H1 (cell line): ENCODE measurements at regions not wholly inside any gene's neighbourhood (a gene's known extent, or its start where the extent isn't known, plus 50 kb on each side); places are given as distances from the start of the nearest gene placed in this dataset.

Experiments used
- CTCF ChIA-PET: fragments of 300-600 bp; sonication (Branson Sonifier 250); formaldehyde crosslinking; loops from one replicate; lab custom pipeline; 2021; ENCODE audit not compliant: partially characterized antibody; lab: Charles Lee
- POLR2A ChIA-PET: fragments of 300-600 bp; sonication (Branson Sonifier 250); formaldehyde crosslinking; loops from one replicate; lab custom pipeline; 2021; ENCODE audit warnings: inconsistent platforms; ENCODE audit not compliant: partially characterized antibody; lab: Charles Lee
- DNase-seq, 2 experiments: peaks; one replicate each; pipeline versions ENCODE4 v3.0.0 to v3.0.0-alpha.2; 2010 to 2022; ENCODE audit warnings: low spot score in 2 of 2, low read depth in 1 of 2, mixed read lengths in 1 of 2
- FAIRE-seq: peaks from 2 replicates; lab custom pipeline; 2011; peaks lifted over from hg19 to GRCh38; lab: Jason Lieb, UNC
- H2AFZ ChIP-seq: 2 replicates; pipeline ENCODE4 v1.8.1; 2012; ENCODE audit warnings: low read length, inconsistent platforms
- H2AK5ac ChIP-seq: 2 replicates; pipeline ENCODE4 v1.6.1; 2013; ENCODE audit warnings: low read depth, low read length
- H2BK120ac ChIP-seq: replicated peaks from 2 replicates; pipeline ENCODE3; 2013; ENCODE audit warnings: low read depth, low read length, inconsistent platforms
- H2BK12ac ChIP-seq: 2 replicates; pipeline ENCODE4 v1.6.1; 2013; ENCODE audit warnings: low read depth, low read length
- H2BK15ac ChIP-seq: 2 replicates; pipeline ENCODE4 v1.6.1; 2013; ENCODE audit warnings: low read length
- H2BK20ac ChIP-seq: 2 replicates; pipeline ENCODE4 v1.6.1; 2013; ENCODE audit warnings: low read length
- H2BK5ac ChIP-seq: 2 replicates; pipeline ENCODE4 v1.6.1; 2013; ENCODE audit warnings: low read depth, low read length
- H3K14ac ChIP-seq: 2 replicates; pipeline ENCODE4 v1.6.1; 2013; ENCODE audit warnings: inconsistent platforms; ENCODE audit not compliant: insufficient read length
- H3K18ac ChIP-seq: 2 replicates; pipeline ENCODE4 v1.6.1; 2013; ENCODE audit warnings: low read length; ENCODE audit errors: extremely low read depth
- H3K23ac ChIP-seq: 2 replicates; pipeline ENCODE4 v1.6.1; 2013; ENCODE audit warnings: inconsistent platforms; ENCODE audit not compliant: insufficient read length
- H3K23me2 ChIP-seq: 2 replicates; pipeline ENCODE4 v1.6.1; 2013; ENCODE audit warnings: low read depth, low read length
- H3K27ac ChIP-seq: 2 replicates; pipeline ENCODE4 v1.6.1; 2011; ENCODE audit warnings: low read depth, low read length, inconsistent platforms
- H3K27me3 ChIP-seq, 4 experiments: replicated peaks in 1 of 4; 1 replicate in 1 of 4; 2 replicates in 3 of 4; pipeline versions ENCODE4 v1.6.1 to v1.8.1; 2011 to 2013; ENCODE audit warnings: low read length in 3 of 4, mild to moderate bottlenecking in 3 of 4, inconsistent platforms in 2 of 4, mixed read lengths in 2 of 4, moderate library complexity in 1 of 4; ENCODE audit not compliant: control insufficient read depth in 3 of 4, insufficient read depth in 3 of 4; ENCODE audit errors: extremely low read depth in 1 of 4
- H3K36me3 ChIP-seq, 4 experiments: 2 replicates each; pipeline versions ENCODE4 v1.6.1 to v1.8.1; 2011 to 2013; ENCODE audit warnings: mild to moderate bottlenecking in 4 of 4, low read length in 3 of 4, moderate library complexity in 2 of 4, control low read depth in 1 of 4, inconsistent platforms in 1 of 4; ENCODE audit not compliant: insufficient read depth in 4 of 4, control insufficient read depth in 2 of 4
- H3K4ac ChIP-seq: replicated peaks from 2 replicates; pipeline ENCODE3; 2013; ENCODE audit warnings: low read length, low read depth, mixed read lengths, inconsistent platforms; ENCODE audit not compliant: insufficient read length
- H3K4me1 ChIP-seq, 4 experiments: replicated peaks in 1 of 4; 1 replicate in 1 of 4; 2 replicates in 3 of 4; pipeline versions ENCODE4 v1.6.1 to v1.8.1; 2011 to 2013; ENCODE audit warnings: low read length in 3 of 4, inconsistent platforms in 2 of 4, mixed read lengths in 1 of 4; ENCODE audit not compliant: insufficient read depth in 4 of 4, control insufficient read depth in 3 of 4
- H3K4me2 ChIP-seq, 2 experiments: 2 replicates each; pipeline versions ENCODE4 v1.6.1 to v1.8.1; 2011 to 2013; ENCODE audit warnings: low read depth in 2 of 2, low read length in 2 of 2, control low read depth in 1 of 2, inconsistent platforms in 1 of 2, mild to moderate bottlenecking in 1 of 2; ENCODE audit not compliant: insufficient read depth in 1 of 2
- H3K4me3 ChIP-seq, 4 experiments: fragments of 200-600, 300-600 bp in 1 of 4; sonication (generic), shearing (Covaris generic), sonication (Bioruptor Twin) in 1 of 4; 2 replicates each; pipeline versions ENCODE4 v1.5.1 to v1.8.1; 2011 to 2016; ENCODE audit warnings: low read length in 4 of 4, low read depth in 3 of 4, control low read depth in 2 of 4, inconsistent platforms in 2 of 4, mild to moderate bottlenecking in 2 of 4, mixed read lengths in 1 of 4, moderate library complexity in 1 of 4; ENCODE audit not compliant: insufficient read depth in 2 of 4; ENCODE audit errors: extremely low read depth in 1 of 4
- H3K56ac ChIP-seq: replicated peaks from 2 replicates; pipeline ENCODE3; 2013; ENCODE audit warnings: low read depth, mild to moderate bottlenecking, mixed read lengths, low read length, inconsistent platforms; ENCODE audit not compliant: insufficient read length
- H3K79me1 ChIP-seq: 2 replicates; pipeline ENCODE4 v1.6.1; 2013; ENCODE audit warnings: low read depth, low read length, control low read depth
- H3K79me2 ChIP-seq, 2 experiments: 2 replicates each; pipeline versions ENCODE4 v1.6.1 to v1.8.1; 2012 to 2013; ENCODE audit warnings: low read length in 2 of 2, mild to moderate bottlenecking in 2 of 2, inconsistent platforms in 1 of 2; ENCODE audit not compliant: insufficient read depth in 2 of 2, control insufficient read depth in 1 of 2
- H3K9ac ChIP-seq, 4 experiments: replicated peaks in 1 of 4; 1 replicate in 1 of 4; 2 replicates in 3 of 4; pipeline versions ENCODE4 v1.6.1 to v1.8.1; 2011 to 2013; ENCODE audit warnings: low read depth in 3 of 4, low read length in 3 of 4, control low read depth in 2 of 4, mild to moderate bottlenecking in 2 of 4, moderate library complexity in 2 of 4, inconsistent platforms in 1 of 4; ENCODE audit errors: extremely low read depth in 1 of 4
- H3K9me3 ChIP-seq, 2 experiments: 2 replicates each; pipeline versions ENCODE4 v1.6.1 to v1.8.1; 2012 to 2013; ENCODE audit warnings: mild to moderate bottlenecking in 2 of 2, moderate library complexity in 2 of 2, control low read depth in 1 of 2, inconsistent platforms in 1 of 2, low read depth in 1 of 2, low read length in 1 of 2, mixed read lengths in 1 of 2; ENCODE audit not compliant: insufficient read depth in 2 of 2
- H4K20me1 ChIP-seq, 2 experiments: replicated peaks in 1 of 2; 2 replicates each; pipeline versions ENCODE3 to v1.8.1; 2011 to 2013; ENCODE audit warnings: inconsistent platforms in 2 of 2, low read length in 2 of 2, mild to moderate bottlenecking in 1 of 2; ENCODE audit not compliant: insufficient read depth in 2 of 2, control insufficient read depth in 1 of 2
- H4K5ac ChIP-seq: 2 replicates; pipeline ENCODE4 v1.6.1; 2013; ENCODE audit warnings: low read length, low read depth, mixed read lengths, inconsistent platforms; ENCODE audit not compliant: insufficient read length
- H4K8ac ChIP-seq: 2 replicates; pipeline ENCODE4 v1.8.0; 2013; ENCODE audit warnings: mild to moderate bottlenecking, moderate library complexity, low read length, inconsistent platforms; ENCODE audit not compliant: insufficient read depth; ENCODE audit errors: extremely low read depth
- H4K91ac ChIP-seq: replicated peaks from 2 replicates; pipeline ENCODE3; 2013; ENCODE audit warnings: low read length, mixed read lengths, inconsistent platforms; ENCODE audit not compliant: insufficient read length
- CBX5 ChIP-seq: fragments of 300-800, 300-1000 bp; sonication (generic); IDR thresholded peaks from 2 replicates; pipeline ENCODE4 v1.7.1; 2016; ENCODE audit warnings: antibody characterized with exemption, low read length, low read depth
- CEBPB ChIP-seq: IDR thresholded peaks from 2 replicates; pipeline ENCODE4 v1.6.1; 2012; ENCODE audit warnings: low read depth, low read length
- CHD2 ChIP-seq: IDR thresholded peaks from 2 replicates; pipeline ENCODE4 v1.6.1; 2012; ENCODE audit warnings: low read length, improper control_type of control experiment
- KDM4A ChIP-seq: IDR thresholded peaks from one replicate; pipeline ENCODE4 v1.7.1; 2012; ENCODE audit warnings: low read depth, mild to moderate bottlenecking, moderate library complexity, low read length, inconsistent platforms; ENCODE audit not compliant: severe bottlenecking
- SAP30 ChIP-seq: fragments of 300-600 bp; sonication (generic); IDR thresholded peaks from 2 replicates; pipeline ENCODE4 v1.7.1; 2012; ENCODE audit warnings: low read length, moderate library complexity, mild to moderate bottlenecking, inconsistent platforms; ENCODE audit not compliant: insufficient read depth, insufficient replicate concordance
- SP2 ChIP-seq: IDR thresholded peaks from 2 replicates; pipeline ENCODE4 v1.6.1; 2012; ENCODE audit warnings: mild to moderate bottlenecking, low read length, inconsistent platforms
- WGBS, 2 experiments: shearing (Covaris generic) in 1 of 2; methylation state at CpG; one replicate each; pipeline versions ENCODE4 v1.1.6 to v1.1.7; 2013 to 2015; ENCODE audit warnings: low lambda C conversion rate in 2 of 2, mixed read lengths in 2 of 2, inconsistent platforms in 1 of 2, low coverage in 1 of 2, missing lambda C conversion rate in 1 of 2; ENCODE audit not compliant: insufficient replicate concordance in 2 of 2, insufficient coverage in 1 of 2, insufficient read length in 1 of 2; ENCODE audit errors: extremely low coverage in 1 of 2, missing lambda C conversion rate in 1 of 2; 5-methylcytosine and 5-hydroxymethylcytosine counted together
- TF ChIP-seq, protein P1 (sequence below): IDR thresholded peaks from 2 replicates; pipeline ENCODE4 v1.6.1; 2011; ENCODE audit warnings: low read depth, mild to moderate bottlenecking, low read length; ENCODE audit not compliant: insufficient read depth

DNA sequence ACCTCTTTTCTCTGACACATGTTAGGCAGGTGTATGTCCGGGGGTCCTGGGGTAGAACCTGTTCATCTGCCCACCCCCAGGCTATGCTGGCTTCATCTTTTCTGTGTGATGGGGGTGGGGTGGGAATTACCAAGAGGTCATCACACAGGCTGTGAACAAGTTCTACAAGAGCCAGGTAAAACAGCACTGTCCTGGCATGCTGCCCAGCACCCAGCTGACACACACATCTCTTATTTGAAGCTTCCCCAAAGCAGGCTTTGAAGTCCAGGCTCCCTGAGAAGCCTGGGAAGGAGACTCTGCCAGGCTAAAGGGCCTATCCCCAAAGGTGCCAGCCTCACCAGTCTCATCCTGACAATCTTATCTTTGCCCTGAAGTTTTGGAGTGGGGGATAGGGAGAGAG lies 141.1 kb downstream of the ALG10 start:
- DNase-seq: no peak

More for the DNA sequence above, 141.1 kb downstream of the ALG10 start:
- H2BK120ac ChIP-seq: no peak overlapping the region
- ChIA-PET POLR2A (no interaction called here), CTCF (no interaction called here)
- no peak overlapping the region for H4K8ac ChIP-seq
- H2BK15ac ChIP-seq: no peak overlapping the region
- H4K20me1 ChIP-seq: no peaks in the 10 kb centered on the region
- H3K4me3 ChIP-seq: no peak overlapping the region
- FAIRE-seq: no peak
- no peak overlapping the region for H3K27ac ChIP-seq
- H3K18ac ChIP-seq: no peak overlapping the region
- no peaks in the 10 kb centered on the region for H3K79me2 ChIP-seq
- H2BK12ac ChIP-seq: no peak overlapping the region
- no peak overlapping the region for H4K5ac ChIP-seq
- peaks cover 58 to 77% of the 10 kb centered on the region in 2 experiments for H3K9me3 ChIP-seq
- no peak overlapping the region for H2BK5ac ChIP-seq
- no peaks in the 10 kb centered on the region for H3K27me3 ChIP-seq
- no peaks in the 10 kb centered on the region for H3K23me2 ChIP-seq
- H3K56ac ChIP-seq: no peak overlapping the region
- H2BK20ac ChIP-seq: no peak overlapping the region
- H3K4me1 ChIP-seq: no peaks in the 10 kb centered on the region
- no peak overlapping the region for H3K4me2 ChIP-seq
- H3K79me1 ChIP-seq: no peaks in the 10 kb centered on the region
- H3K9ac ChIP-seq: no peak overlapping the region
- H3K36me3 ChIP-seq: no peaks in the 10 kb centered on the region; a peak in 1 of 8 replicates
- no peak overlapping the region for H3K23ac ChIP-seq
- WGBS, 2 experiments: 80% methylated on average over 1 of the region's 1 CpG; no CpG with 5 or more reads in 1 of the 2 experiments
- TF ChIP-seq KDM4A: no peak
- TF ChIP-seq CEBPB: no peak
- no peak for TF ChIP-seq SAP30
- TF ChIP-seq CHD2: no peak
- TF ChIP-seq, protein P1, sequence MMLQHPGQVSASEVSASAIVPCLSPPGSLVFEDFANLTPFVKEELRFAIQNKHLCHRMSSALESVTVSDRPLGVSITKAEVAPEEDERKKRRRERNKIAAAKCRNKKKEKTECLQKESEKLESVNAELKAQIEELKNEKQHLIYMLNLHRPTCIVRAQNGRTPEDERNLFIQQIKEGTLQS: no peak
- TF ChIP-seq SP2: no peak
- TF ChIP-seq CBX5: no peak
- H3K14ac ChIP-seq: no peak overlapping the region
- H2AFZ ChIP-seq: no peak overlapping the region
- H3K4ac ChIP-seq: no peak overlapping the region
- H2AK5ac ChIP-seq: no peak overlapping the region
- H4K91ac ChIP-seq: no peak overlapping the region
